A549 (cell line): ENCODE measurements at regions not wholly inside any gene's neighbourhood (a gene's known extent, or its start where the extent isn't known, plus 50 kb on each side); places are given as distances from the start of the nearest gene placed in this dataset.
"Not testable (repeated sequence)": the region's sequence is repeated elsewhere in the genome, so short reads cannot be mapped to it uniquely, and the experiment has no call there.

ENCODE experiments used
- CEBPB ChIP-seq, 2 experiments: fragments of >200 bp in 1 of 2; sonication (Bioruptor Twin) in 1 of 2; formaldehyde crosslinking in 1 of 2; IDR thresholded peaks; 2 replicates each; pipeline ENCODE4 v1.6.1; 2012 to 2016
- CTCF ChIP-seq: fragments of >200 bp; sonication (Bioruptor Twin); formaldehyde crosslinking; IDR thresholded peaks from 3 replicates; pipeline ENCODE4 v1.5.1; 2016
- MYC ChIP-seq: IDR thresholded peaks from 2 replicates; pipeline ENCODE4 v1.6.1; 2012; ENCODE audit warnings: mild to moderate bottlenecking, inconsistent platforms, low read length, improper control_type of control experiment, borderline replicate concordance
- POLR2A ChIP-seq: IDR thresholded peaks from 2 replicates; pipeline ENCODE4 v1.6.1; 2012; ENCODE audit warnings: mild to moderate bottlenecking, low read length
- REST ChIP-seq: fragments of 200-600 bp; sonication (generic); IDR thresholded peaks from 2 replicates; pipeline ENCODE4 v1.6.1; 2016; ENCODE audit warnings: antibody characterized with exemption, mild to moderate bottlenecking, moderate library complexity
- SMC3 ChIP-seq: fragments of >200 bp; sonication (Bioruptor Twin); formaldehyde crosslinking; IDR thresholded peaks from 3 replicates; pipeline ENCODE4 v1.6.1; 2018; ENCODE audit warnings: inconsistent platforms
- ZSCAN20 ChIP-seq: fragments of 250-450 bp; sonication (Bioruptor Pico); IDR thresholded peaks from 2 replicates; pipeline ENCODE4 v1.8.0; 2022; ENCODE audit warnings: mild to moderate bottlenecking, moderate library complexity

GRCh38 chr15:101967364-101967763, 155.4 kb downstream of the OR4F15 start:
- TF ChIP-seq ZSCAN20 (CRISPR knock-in tag); CTCF; CEBPB (IDR thresholded peaks at IDR 0.05); MYC; SMC3; POLR2A; REST: not testable (repeated sequence)
